HepG2 (cell line): ENCODE measurements at regions not wholly inside any gene's neighbourhood (a gene's known extent, or its start where the extent isn't known, plus 50 kb on each side); places are given as distances from the start of the nearest gene placed in this dataset.

ENCODE experiments used
- HES4 ChIP-seq: sonication (generic); formaldehyde crosslinking; IDR thresholded peaks from 2 replicates; pipeline ENCODE4 v1.9.0; 2021; ENCODE audit warnings: mild to moderate bottlenecking, missing genetic modification reagents, borderline replicate concordance
- ZNF431 ChIP-seq: sonication (generic); formaldehyde crosslinking; IDR thresholded peaks from 2 replicates; pipeline ENCODE4 v1.9.0; 2022; ENCODE audit warnings: missing genetic modification reagents, low read depth, mild to moderate bottlenecking, borderline replicate concordance
- ZNF605 ChIP-seq: sonication (generic); formaldehyde crosslinking; IDR thresholded peaks from 2 replicates; pipeline ENCODE4 v1.8.0; 2022; ENCODE audit warnings: mild to moderate bottlenecking, missing genetic modification reagents
- TF ChIP-seq, protein P1 (sequence below), 2 experiments: sonication (generic) in 1 of 2; formaldehyde crosslinking in 1 of 2; IDR thresholded peaks; 2 replicates each; pipeline versions ENCODE4 v1.6.1 to v1.9.0; 2014 to 2022; ENCODE audit warnings: antibody characterized with exemption in 1 of 2, borderline replicate concordance in 1 of 2, inconsistent platforms in 1 of 2, low read depth in 1 of 2, missing genetic modification reagents in 1 of 2
- TF ChIP-seq, protein P2 (sequence below): sonication (generic); formaldehyde crosslinking; IDR thresholded peaks from 2 replicates; pipeline ENCODE4 v1.8.0; 2022; ENCODE audit warnings: mild to moderate bottlenecking, missing genetic modification reagents, moderate library complexity
- TF ChIP-seq, protein P3 (sequence below): sonication (generic); formaldehyde crosslinking; conservative IDR thresholded peaks from 2 replicates; pipeline ENCODE4 v1.5.0; 2020; ENCODE audit warnings: missing genetic modification reagents
- TF ChIP-seq, protein P4 (sequence below): sonication (generic); formaldehyde crosslinking; IDR thresholded peaks from 2 replicates; pipeline ENCODE4 v1.4.0; 2020; ENCODE audit warnings: mild to moderate bottlenecking, missing genetic modification reagents
- TF ChIP-seq, protein P5 (sequence below): IDR thresholded peaks from 2 replicates; pipeline ENCODE4 v1.6.1; 2016; ENCODE audit warnings: low read depth, borderline replicate concordance

DNA sequence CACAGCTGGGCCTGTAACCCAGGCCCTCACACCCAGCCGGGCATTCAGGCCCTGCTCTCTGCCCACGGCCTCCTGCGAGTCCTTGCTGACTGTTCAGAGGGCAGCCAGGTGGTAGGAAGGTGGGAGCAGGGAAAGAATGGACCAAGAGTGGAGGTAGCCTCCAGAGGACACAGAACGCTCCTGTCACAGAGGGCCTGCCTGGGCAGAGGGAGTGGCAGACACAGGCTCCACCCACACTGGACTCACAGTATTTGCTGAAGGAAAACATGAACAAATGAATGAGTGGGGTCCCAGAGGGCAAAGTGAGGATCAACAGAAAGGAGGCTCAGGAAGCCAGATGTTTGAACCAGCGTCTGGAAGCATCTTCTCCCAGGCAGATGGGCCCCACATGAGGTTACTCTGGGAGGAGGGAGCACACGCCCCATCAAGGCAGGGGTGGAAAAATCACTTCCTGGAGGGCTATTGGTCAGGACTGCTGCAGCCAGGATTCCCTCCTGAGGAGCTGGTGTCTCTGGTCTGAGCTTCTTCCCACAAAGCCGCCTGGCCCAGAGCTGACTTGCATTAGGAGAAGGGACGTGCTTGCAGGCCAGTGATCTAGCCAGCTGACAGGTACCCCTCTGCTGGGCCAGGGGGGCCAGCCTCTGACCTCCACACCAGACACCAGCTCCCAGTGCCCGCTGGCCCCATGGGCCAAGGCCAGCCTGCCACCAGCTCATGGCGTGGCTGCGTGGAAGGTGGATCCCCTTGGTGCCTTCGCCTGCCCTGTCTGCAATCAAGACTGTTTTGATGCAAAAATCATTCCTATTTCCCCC is 84.0 kb downstream of the THAP12 start (continued):
- TF ChIP-seq, protein P1, sequence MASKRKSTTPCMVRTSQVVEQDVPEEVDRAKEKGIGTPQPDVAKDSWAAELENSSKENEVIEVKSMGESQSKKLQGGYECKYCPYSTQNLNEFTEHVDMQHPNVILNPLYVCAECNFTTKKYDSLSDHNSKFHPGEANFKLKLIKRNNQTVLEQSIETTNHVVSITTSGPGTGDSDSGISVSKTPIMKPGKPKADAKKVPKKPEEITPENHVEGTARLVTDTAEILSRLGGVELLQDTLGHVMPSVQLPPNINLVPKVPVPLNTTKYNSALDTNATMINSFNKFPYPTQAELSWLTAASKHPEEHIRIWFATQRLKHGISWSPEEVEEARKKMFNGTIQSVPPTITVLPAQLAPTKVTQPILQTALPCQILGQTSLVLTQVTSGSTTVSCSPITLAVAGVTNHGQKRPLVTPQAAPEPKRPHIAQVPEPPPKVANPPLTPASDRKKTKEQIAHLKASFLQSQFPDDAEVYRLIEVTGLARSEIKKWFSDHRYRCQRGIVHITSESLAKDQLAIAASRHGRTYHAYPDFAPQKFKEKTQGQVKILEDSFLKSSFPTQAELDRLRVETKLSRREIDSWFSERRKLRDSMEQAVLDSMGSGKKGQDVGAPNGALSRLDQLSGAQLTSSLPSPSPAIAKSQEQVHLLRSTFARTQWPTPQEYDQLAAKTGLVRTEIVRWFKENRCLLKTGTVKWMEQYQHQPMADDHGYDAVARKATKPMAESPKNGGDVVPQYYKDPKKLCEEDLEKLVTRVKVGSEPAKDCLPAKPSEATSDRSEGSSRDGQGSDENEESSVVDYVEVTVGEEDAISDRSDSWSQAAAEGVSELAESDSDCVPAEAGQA (IDR thresholded peaks at IDR 0.05; ENCODE audit: low read depth), result no peak
- TF ChIP-seq, protein P1 (CRISPR knock-in tag; IDR thresholded peaks at IDR 0.05; ENCODE audit: borderline replicate concordance), result no peak
- TF ChIP-seq, protein P2, sequence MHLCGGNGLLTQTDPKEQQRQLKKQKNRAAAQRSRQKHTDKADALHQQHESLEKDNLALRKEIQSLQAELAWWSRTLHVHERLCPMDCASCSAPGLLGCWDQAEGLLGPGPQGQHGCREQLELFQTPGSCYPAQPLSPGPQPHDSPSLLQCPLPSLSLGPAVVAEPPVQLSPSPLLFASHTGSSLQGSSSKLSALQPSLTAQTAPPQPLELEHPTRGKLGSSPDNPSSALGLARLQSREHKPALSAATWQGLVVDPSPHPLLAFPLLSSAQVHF (CRISPR knock-in tag), result no peak
- TF ChIP-seq, protein P3, sequence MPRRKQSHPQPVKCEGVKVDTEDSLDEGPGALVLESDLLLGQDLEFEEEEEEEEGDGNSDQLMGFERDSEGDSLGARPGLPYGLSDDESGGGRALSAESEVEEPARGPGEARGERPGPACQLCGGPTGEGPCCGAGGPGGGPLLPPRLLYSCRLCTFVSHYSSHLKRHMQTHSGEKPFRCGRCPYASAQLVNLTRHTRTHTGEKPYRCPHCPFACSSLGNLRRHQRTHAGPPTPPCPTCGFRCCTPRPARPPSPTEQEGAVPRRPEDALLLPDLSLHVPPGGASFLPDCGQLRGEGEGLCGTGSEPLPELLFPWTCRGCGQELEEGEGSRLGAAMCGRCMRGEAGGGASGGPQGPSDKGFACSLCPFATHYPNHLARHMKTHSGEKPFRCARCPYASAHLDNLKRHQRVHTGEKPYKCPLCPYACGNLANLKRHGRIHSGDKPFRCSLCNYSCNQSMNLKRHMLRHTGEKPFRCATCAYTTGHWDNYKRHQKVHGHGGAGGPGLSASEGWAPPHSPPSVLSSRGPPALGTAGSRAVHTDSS, result no peak
- no peak for TF ChIP-seq ZNF431 (CRISPR knock-in tag)
- TF ChIP-seq, protein P4, sequence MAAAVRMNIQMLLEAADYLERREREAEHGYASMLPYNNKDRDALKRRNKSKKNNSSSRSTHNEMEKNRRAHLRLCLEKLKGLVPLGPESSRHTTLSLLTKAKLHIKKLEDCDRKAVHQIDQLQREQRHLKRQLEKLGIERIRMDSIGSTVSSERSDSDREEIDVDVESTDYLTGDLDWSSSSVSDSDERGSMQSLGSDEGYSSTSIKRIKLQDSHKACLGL (CRISPR knock-in tag), result no peak
- no peak for TF ChIP-seq ZNF605 (CRISPR knock-in tag)
- TF ChIP-seq HES4, result no peak
- TF ChIP-seq, protein P5, sequence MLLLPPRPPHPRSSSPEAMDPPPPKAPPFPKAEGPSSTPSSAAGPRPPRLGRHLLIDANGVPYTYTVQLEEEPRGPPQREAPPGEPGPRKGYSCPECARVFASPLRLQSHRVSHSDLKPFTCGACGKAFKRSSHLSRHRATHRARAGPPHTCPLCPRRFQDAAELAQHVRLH (CRISPR knock-in tag), result no peak
